Mesenchymal stem cell (in vitro differentiated cells and primary cell): ENCODE measurements at regions not wholly inside any gene's neighbourhood (a gene's known extent, or its start where the extent isn't known, plus 50 kb on each side); places are given as distances from the start of the nearest gene placed in this dataset.

Experiments
- DNase-seq: peaks from one replicate; pipeline ENCODE4 v3.0.0-alpha.2; 2013
- H2AFZ ChIP-seq: one replicate; pipeline ENCODE4 v1.6.1; 2013; ENCODE audit warnings: low read depth, mild to moderate bottlenecking, control low read depth, inconsistent platforms, low read length, moderate library complexity
- H2AK5ac ChIP-seq: 2 replicates; pipeline ENCODE4 v1.6.1; 2013; ENCODE audit warnings: low read length, moderate library complexity, mild to moderate bottlenecking, inconsistent platforms; ENCODE audit not compliant: severe bottlenecking
- H2BK120ac ChIP-seq: one replicate; pipeline ENCODE4 v1.6.1; 2013; ENCODE audit warnings: low read depth, mild to moderate bottlenecking, inconsistent platforms, low read length, moderate library complexity
- H2BK12ac ChIP-seq, 2 experiments: one replicate each; pipeline ENCODE4 v1.6.1; 2013; ENCODE audit warnings: inconsistent platforms in 2 of 2, low read length in 2 of 2, mild to moderate bottlenecking in 2 of 2, moderate library complexity in 2 of 2, control low read depth in 1 of 2
- H2BK15ac ChIP-seq: one replicate; pipeline ENCODE4 v1.6.1; 2013; ENCODE audit warnings: mild to moderate bottlenecking, low read depth, inconsistent platforms; ENCODE audit not compliant: poor library complexity, severe bottlenecking
- H2BK5ac ChIP-seq: 2 replicates; pipeline ENCODE4 v1.6.1; 2013; ENCODE audit warnings: low read depth, mild to moderate bottlenecking, low read length, control low read depth, inconsistent platforms; ENCODE audit not compliant: poor library complexity, severe bottlenecking
- H3K14ac ChIP-seq, 2 experiments: one replicate each; pipeline ENCODE4 v1.6.1; 2013; ENCODE audit warnings: inconsistent platforms in 2 of 2, low read length in 2 of 2, control low read depth in 1 of 2, mild to moderate bottlenecking in 1 of 2, moderate library complexity in 1 of 2
- H3K18ac ChIP-seq, 2 experiments: one replicate each; pipeline ENCODE4 v1.6.1; 2013; ENCODE audit warnings: inconsistent platforms in 2 of 2, low read length in 2 of 2, control low read depth in 1 of 2, low read depth in 1 of 2, mild to moderate bottlenecking in 1 of 2
- H3K23ac ChIP-seq, 2 experiments: one replicate each; pipeline ENCODE4 v1.6.1; 2013; ENCODE audit warnings: inconsistent platforms in 2 of 2, low read length in 2 of 2, mild to moderate bottlenecking in 2 of 2, moderate library complexity in 2 of 2, control low read depth in 1 of 2
- H3K27ac ChIP-seq: 2 replicates; pipeline ENCODE4 v1.5.1; 2013; ENCODE audit warnings: mild to moderate bottlenecking, moderate library complexity, low read length, control low read depth, inconsistent platforms; ENCODE audit not compliant: poor library complexity, severe bottlenecking
- H3K27me3 ChIP-seq, 2 experiments: 2 replicates each; pipeline versions ENCODE4 v1.6.1 to v1.7.0; 2013; ENCODE audit warnings: low read length in 2 of 2, mild to moderate bottlenecking in 2 of 2, moderate library complexity in 2 of 2, control low read depth in 1 of 2, inconsistent platforms in 1 of 2; ENCODE audit not compliant: control insufficient read depth in 1 of 2, insufficient read depth in 1 of 2
- H3K36me3 ChIP-seq, 2 experiments: 2 replicates each; pipeline versions ENCODE4 v1.6.1 to v1.7.0; 2013; ENCODE audit warnings: low read length in 2 of 2, control low read depth in 1 of 2, inconsistent platforms in 1 of 2, low read depth in 1 of 2, mild to moderate bottlenecking in 1 of 2; ENCODE audit not compliant: insufficient read depth in 2 of 2, control insufficient read depth in 1 of 2
- H3K4ac ChIP-seq, 2 experiments: one replicate each; pipeline ENCODE4 v1.6.1; 2013; ENCODE audit warnings: inconsistent platforms in 2 of 2, low read length in 2 of 2, mild to moderate bottlenecking in 2 of 2, moderate library complexity in 2 of 2, control low read depth in 1 of 2, low read depth in 1 of 2
- H3K4me1 ChIP-seq: 2 replicates; pipeline ENCODE4 v1.6.1; 2013; ENCODE audit warnings: low read depth, low read length, control low read depth; ENCODE audit not compliant: control insufficient read depth, insufficient read depth
- H3K4me2 ChIP-seq: 2 replicates; pipeline ENCODE4 v1.6.1; 2013; ENCODE audit warnings: low read length, mild to moderate bottlenecking, inconsistent platforms; ENCODE audit not compliant: poor library complexity, severe bottlenecking
- H3K4me3 ChIP-seq, 2 experiments: 2 replicates each; pipeline versions ENCODE4 v1.5.1 to v1.7.0; 2013; ENCODE audit warnings: low read length in 2 of 2, mild to moderate bottlenecking in 2 of 2, control low read depth in 1 of 2, low read depth in 1 of 2; ENCODE audit not compliant: insufficient read depth in 1 of 2
- H3K79me1 ChIP-seq: replicated peaks from 2 replicates; pipeline ENCODE4 v1.6.1; 2013; ENCODE audit warnings: mild to moderate bottlenecking, control low read depth, low read length, inconsistent platforms; ENCODE audit not compliant: poor library complexity, severe bottlenecking
- H3K9ac ChIP-seq: 2 replicates; pipeline ENCODE4 v1.7.0; 2013; ENCODE audit warnings: mild to moderate bottlenecking, low read length, moderate library complexity
- H3K9me3 ChIP-seq: 2 replicates; pipeline ENCODE4 v1.7.0; 2013; ENCODE audit warnings: mild to moderate bottlenecking, low read length; ENCODE audit not compliant: control insufficient read depth
- H4K8ac ChIP-seq: one replicate; pipeline ENCODE4 v1.6.1; 2013; ENCODE audit warnings: inconsistent platforms, mild to moderate bottlenecking, low read length, moderate library complexity
- H4K91ac ChIP-seq: one replicate; pipeline ENCODE4 v1.6.1; 2013; ENCODE audit warnings: mild to moderate bottlenecking, low read length, inconsistent platforms
- WGBS: methylation state at CpG from one replicate; pipeline ENCODE4 v1.1.7; 2013; ENCODE audit warnings: mixed read lengths; 5-methylcytosine and 5-hydroxymethylcytosine counted together

DNA sequence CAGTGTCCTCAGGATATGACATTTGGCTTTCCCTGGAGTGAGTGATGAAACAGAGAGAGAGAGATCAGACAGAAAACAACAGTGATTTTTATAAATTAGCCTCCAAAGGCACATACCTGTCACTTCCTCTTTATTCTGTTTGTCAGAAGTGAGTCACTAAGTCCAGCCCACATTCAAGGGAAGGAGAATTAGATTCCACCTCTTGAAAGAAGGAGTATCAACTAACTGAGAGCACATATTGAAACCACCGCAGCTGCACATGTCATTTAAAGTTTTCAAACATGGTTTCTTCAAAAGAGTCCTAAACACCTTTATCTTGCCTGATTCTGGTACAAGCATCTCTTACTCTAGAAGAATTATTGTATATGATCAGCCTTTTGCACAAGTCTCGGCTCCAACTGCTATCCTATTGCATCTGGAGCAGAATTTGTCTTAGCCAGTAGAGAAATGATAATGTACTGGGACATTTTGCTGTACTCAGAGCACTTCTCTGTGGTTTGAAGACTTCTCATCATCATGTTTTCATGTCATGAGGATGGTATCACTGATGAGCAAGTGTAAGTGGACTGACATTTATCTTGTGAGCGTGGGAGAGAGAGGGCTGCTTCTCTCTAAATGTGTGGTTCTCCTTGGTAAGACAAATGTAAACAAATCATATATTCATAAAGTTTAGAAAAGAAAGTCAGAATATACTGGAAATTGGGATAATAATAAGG lies 338.9 kb upstream of the CFAP20DC start:
- no peak overlapping the region for H3K18ac ChIP-seq
- no peak overlapping the region for H2BK5ac ChIP-seq
- H3K79me1 ChIP-seq = no peaks in the 10 kb centered on the region
- no peak overlapping the region for H4K91ac ChIP-seq
- H3K4me1 ChIP-seq = no peaks in the 10 kb centered on the region
- no peak overlapping the region for H3K4ac ChIP-seq
- no peaks in the 10 kb centered on the region for H3K36me3 ChIP-seq
- H2BK12ac ChIP-seq = no peak overlapping the region
- WGBS = 100% methylated on average over 2 of the region's 3 CpGs
- no peak overlapping the region for H3K14ac ChIP-seq
- DNase-seq = peak; percentile 38
- H3K27me3 ChIP-seq = no peaks in the 10 kb centered on the region
- no peak overlapping the region for H2BK15ac ChIP-seq
- H3K23ac ChIP-seq = no peak overlapping the region
- H3K9me3 ChIP-seq = no peaks in the 10 kb centered on the region
- no peak overlapping the region for H3K4me2 ChIP-seq
- no peak overlapping the region for H2AFZ ChIP-seq
- H3K9ac ChIP-seq = no peak overlapping the region
- H4K8ac ChIP-seq = no peak overlapping the region
- H3K27ac ChIP-seq = no peak overlapping the region
- no peak overlapping the region for H3K4me3 ChIP-seq
- H2BK120ac ChIP-seq = no peak overlapping the region
- no peak overlapping the region for H2AK5ac ChIP-seq

GRCh38 chr3:59386165-59386564 lies 336.3 kb upstream of the CFAP20DC start:
- Histone ChIP-seq H3K4ac (no peak overlapping the region), H2BK5ac (no peak overlapping the region), H3K9me3 (no peaks in the 10 kb centered on the region), H3K4me3 (no peak overlapping the region), H3K36me3 (no peaks in the 10 kb centered on the region), H3K79me1 (no peaks in the 10 kb centered on the region), H2AK5ac (no peak overlapping the region), H2AFZ (no peak overlapping the region), H3K18ac (no peak overlapping the region), H4K8ac (no peak overlapping the region), H2BK120ac (no peak overlapping the region), H2BK12ac (no peak overlapping the region), H3K4me1 (no peaks in the 10 kb centered on the region), H3K27ac (no peak overlapping the region), H2BK15ac (no peak overlapping the region), H3K14ac (no peak overlapping the region), H3K27me3 (no peaks in the 10 kb centered on the region), H3K9ac (no peak overlapping the region), H3K23ac (no peak overlapping the region), H3K4me2 (no peak overlapping the region), H4K91ac (no peak overlapping the region)
- DNase-seq = no peak
- WGBS = 93% methylated on average over 4 of the region's 5 CpGs

DNA sequence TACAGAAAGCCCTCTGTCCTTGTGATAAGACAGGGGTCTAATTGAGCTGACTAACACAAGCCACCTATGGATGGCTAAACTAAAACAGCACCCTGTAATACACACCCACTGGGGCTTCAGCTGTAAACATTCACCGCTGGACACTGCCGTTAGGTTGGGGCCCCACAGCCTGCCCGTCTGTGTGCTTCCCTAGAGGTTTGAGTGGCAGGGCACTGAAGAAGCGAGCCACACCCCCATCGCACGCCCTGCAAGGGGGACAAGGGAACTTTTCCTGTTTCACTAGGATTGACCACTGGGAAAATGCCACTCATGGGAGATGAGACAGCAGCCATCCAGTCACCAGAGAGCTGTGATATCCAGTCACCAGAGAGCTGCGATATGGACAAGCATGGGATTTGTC lies 335.7 kb upstream of the CFAP20DC start:
- H3K18ac ChIP-seq = no peak overlapping the region
- H2BK5ac ChIP-seq = no peak overlapping the region
- H4K91ac ChIP-seq = no peak overlapping the region
- no peak overlapping the region for H3K4me3 ChIP-seq
- 77% methylated on average over 7 of the region's 7 CpGs for WGBS
- no peaks in the 10 kb centered on the region for H3K79me1 ChIP-seq
- H3K9me3 ChIP-seq = no peaks in the 10 kb centered on the region
- no peak overlapping the region for H2BK120ac ChIP-seq
- H3K27ac ChIP-seq = no peak overlapping the region
- H2AFZ ChIP-seq = no peak overlapping the region
- H3K4ac ChIP-seq = no peak overlapping the region
- no peaks in the 10 kb centered on the region for H3K36me3 ChIP-seq
- H3K9ac ChIP-seq = no peak overlapping the region
- no peak overlapping the region for H3K4me2 ChIP-seq
- no peak for DNase-seq
- H3K14ac ChIP-seq = no peak overlapping the region
- H2BK15ac ChIP-seq = no peak overlapping the region
- H3K4me1 ChIP-seq = no peaks in the 10 kb centered on the region
- no peak overlapping the region for H2AK5ac ChIP-seq
- H2BK12ac ChIP-seq = no peak overlapping the region
- no peaks in the 10 kb centered on the region for H3K27me3 ChIP-seq
- no peak overlapping the region for H4K8ac ChIP-seq
- no peak overlapping the region for H3K23ac ChIP-seq

GRCh38 chr3:59381282-59381681 lies 331.5 kb upstream of the CFAP20DC start:
- Histone ChIP-seq H2BK12ac (no peak overlapping the region), H3K4me1 (no peaks in the 10 kb centered on the region), H3K18ac (no peak overlapping the region), H4K91ac (no peak overlapping the region), H2BK120ac (no peak overlapping the region), H3K4me3 (no peak overlapping the region), H4K8ac (no peak overlapping the region), H2AFZ (no peak overlapping the region), H3K27ac (no peak overlapping the region), H2BK5ac (no peak overlapping the region), H3K36me3 (no peaks in the 10 kb centered on the region), H2AK5ac (no peak overlapping the region), H3K4me2 (no peak overlapping the region), H3K9me3 (no peaks in the 10 kb centered on the region), H3K9ac (no peak overlapping the region), H3K23ac (no peak overlapping the region), H2BK15ac (no peak overlapping the region), H3K79me1 (no peaks in the 10 kb centered on the region), H3K4ac (no peak overlapping the region), H3K14ac (no peak overlapping the region), H3K27me3 (no peaks in the 10 kb centered on the region)
- DNase-seq = no peak
- WGBS = 89% methylated on average over 2 of the region's 2 CpGs
